ENCODE measurements at regions not wholly inside any gene's neighbourhood (a gene's known extent, or its start where the extent isn't known, plus 50 kb on each side); places are given as distances from the start of the nearest gene placed in this dataset.

- no peak for DNase-seq (ENCODE audit: low read depth in 2 of 2)
- H3K4me3 ChIP-seq (replicated peaks in 1 of 2; ENCODE audit: low read depth in 2 of 2, low read length in 2 of 2), result no peak overlapping the region
- no peak for TF ChIP-seq CTCF (IDR thresholded peaks at IDR 0.05; ENCODE audit: low read depth, low read length)
Observed at GRCh38 chr3:103818800-103819199, 1384.0 kb downstream of the ZPLD1 start.

DNA sequence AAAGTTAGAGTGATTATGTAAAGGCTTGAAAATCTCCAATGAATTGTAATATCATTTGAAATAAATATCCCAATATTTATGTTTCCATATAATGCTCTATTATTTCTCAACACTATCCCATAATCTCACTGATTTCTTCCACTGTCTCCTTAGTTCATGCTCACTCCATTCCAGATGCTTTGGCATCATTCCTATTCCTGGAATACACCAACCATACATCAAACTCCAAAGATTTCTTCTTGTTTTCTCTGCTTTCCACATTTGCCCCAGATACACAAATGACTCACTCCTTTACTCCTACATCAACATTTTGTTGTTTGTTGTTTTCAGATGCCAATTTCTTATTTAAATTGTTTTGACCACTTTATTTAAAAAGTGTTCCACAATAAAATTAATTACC, 1390.8 kb downstream of the ZPLD1 start:
- TF ChIP-seq CTCF (IDR thresholded peaks at IDR 0.05; ENCODE audit: low read depth, low read length), result no peak
- no peak for DNase-seq (ENCODE audit: low read depth in 2 of 2)
- no peak overlapping the region for H3K4me3 ChIP-seq (replicated peaks in 1 of 2; ENCODE audit: low read depth in 2 of 2, low read length in 2 of 2)

GRCh38 chr3:103829723-103830326, 1395.0 kb downstream of the ZPLD1 start:
- DNase-seq (ENCODE audit: low read depth in 2 of 2), result no peak
- no peak for TF ChIP-seq CTCF (IDR thresholded peaks at IDR 0.05; ENCODE audit: low read depth, low read length)
- no peak overlapping the region for H3K4me3 ChIP-seq (replicated peaks in 1 of 2; ENCODE audit: low read depth in 2 of 2, low read length in 2 of 2)

DNA sequence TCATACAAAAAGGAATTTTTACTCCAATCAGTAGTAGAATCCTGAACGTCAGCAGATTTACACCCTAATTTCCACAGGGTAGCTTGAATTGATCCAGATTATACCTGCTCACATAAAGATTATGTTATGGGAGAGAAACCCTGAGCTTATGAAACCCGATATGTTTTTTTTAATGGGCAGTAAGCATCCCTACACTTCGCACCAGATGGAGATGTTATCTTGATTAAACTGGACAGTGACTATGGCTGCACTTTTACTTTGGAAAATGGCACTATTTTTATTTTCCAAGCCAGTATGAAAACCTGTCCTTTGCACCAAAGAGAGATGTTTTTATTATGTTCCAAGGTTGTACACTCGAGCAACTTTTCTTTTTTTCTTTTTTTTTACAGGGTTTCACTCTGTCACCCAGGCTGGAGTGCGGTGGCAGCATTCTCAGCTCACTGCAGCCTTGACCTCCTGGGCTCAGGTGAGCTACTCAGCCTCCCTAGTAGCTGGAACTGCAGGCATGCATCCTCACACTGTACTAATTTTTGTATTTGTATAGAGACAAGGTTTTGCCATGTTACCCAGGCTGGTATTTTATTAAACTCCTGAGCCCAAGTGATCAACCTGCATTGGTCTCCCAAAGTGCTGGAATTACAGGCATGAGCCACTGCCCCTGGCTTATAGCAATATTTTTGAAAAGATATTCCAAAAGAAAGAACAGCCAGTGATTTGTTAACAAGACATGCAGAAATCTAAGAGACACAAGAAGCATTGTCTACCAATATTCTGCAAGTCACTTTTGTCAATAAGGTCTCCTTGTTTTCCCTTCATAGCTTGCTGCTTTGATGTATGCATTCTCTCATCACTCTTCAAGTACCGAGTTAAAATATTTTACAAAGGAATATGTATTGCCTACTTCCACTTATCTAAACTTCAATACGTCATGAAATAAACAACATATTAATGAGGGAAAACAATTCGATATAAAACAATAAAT, 1412.6 kb downstream of the ZPLD1 start:
- no peak for TF ChIP-seq CTCF (IDR thresholded peaks at IDR 0.05; ENCODE audit: low read depth, low read length)
- no peak overlapping the region for H3K4me3 ChIP-seq (replicated peaks in 1 of 2; ENCODE audit: low read depth in 2 of 2, low read length in 2 of 2)
- no peak for DNase-seq (ENCODE audit: low read depth in 2 of 2)

- H3K4me3 ChIP-seq (replicated peaks in 1 of 2; ENCODE audit: low read depth in 2 of 2, low read length in 2 of 2), result no peak overlapping the region
- no peak for DNase-seq (ENCODE audit: low read depth in 2 of 2)
- no peak for TF ChIP-seq CTCF (IDR thresholded peaks at IDR 0.05; ENCODE audit: low read depth, low read length)
Observed at GRCh38 chr3:103851793-103852192, 1417.0 kb downstream of the ZPLD1 start.

- no peak overlapping the region for H3K4me3 ChIP-seq (replicated peaks in 1 of 2; ENCODE audit: low read depth in 2 of 2, low read length in 2 of 2)
- no peak for TF ChIP-seq CTCF (IDR thresholded peaks at IDR 0.05; ENCODE audit: low read depth, low read length)
- no peak for DNase-seq (ENCODE audit: low read depth in 2 of 2)
Observed at GRCh38 chr3:103862415-103862814, 1427.6 kb downstream of the ZPLD1 start.
